EL (cell line): ENCODE measurements at regions not wholly inside any gene's neighbourhood (a gene's known extent, or its start where the extent isn't known, plus 50 kb on each side); places are given as distances from the start of the nearest gene placed in this dataset.
"Not testable (repeated sequence)": the region's sequence is repeated elsewhere in the genome, so short reads cannot be mapped to it uniquely, and the experiment has no call there.

Experiments used
- DNase-seq: peaks from one replicate; pipeline ENCODE4 v3.0.0-alpha.2; 2016

GRCh38 chrX:1140236-1140681 lies 72.2 kb downstream of the CRLF2 start:
- no peak for DNase-seq

GRCh38 chrX:1139185-1139500 lies 73.3 kb downstream of the CRLF2 start:
- DNase-seq, result no peak

- DNase-seq, result no peak
These were observed 73.8 kb downstream of the CRLF2 start for GRCh38 chrX:1138476-1139184.

GRCh38 chrX:1137531-1137930 lies 74.9 kb downstream of the CRLF2 start:
- no peak for DNase-seq

GRCh38 chrX:1136582-1136981 lies 75.9 kb downstream of the CRLF2 start:
- DNase-seq, result not testable (repeated sequence)

GRCh38 chrX:1134976-1135375 lies 77.5 kb downstream of the CRLF2 start:
- DNase-seq, result no peak

GRCh38 chrX:1134156-1134555 lies 78.3 kb downstream of the CRLF2 start:
- DNase-seq, result no peak

- DNase-seq, result no peak
These were observed 85.7 kb downstream of the CRLF2 start for GRCh38 chrX:1126738-1127137.

- no peak for DNase-seq
These were observed 87.9 kb downstream of the CRLF2 start for GRCh38 chrX:1124531-1124930.

GRCh38 chrX:1122851-1123250 lies 89.6 kb downstream of the CRLF2 start:
- not testable (repeated sequence) for DNase-seq

GRCh38 chrX:1119275-1119674 lies 93.2 kb downstream of the CRLF2 start:
- no peak for DNase-seq

GRCh38 chrX:1118572-1119199 lies 93.8 kb downstream of the CRLF2 start:
- DNase-seq, result no peak

- not testable (repeated sequence) for DNase-seq
These were observed 97.0 kb downstream of the CRLF2 start for GRCh38 chrX:1115411-1115810.

GRCh38 chrX:1112321-1112720 lies 100.1 kb downstream of the CRLF2 start:
- no peak for DNase-seq

GRCh38 chrX:1111601-1112300 lies 100.7 kb downstream of the CRLF2 start:
- DNase-seq, result no peak

- DNase-seq, result no peak
These were observed 102.8 kb downstream of the CRLF2 start for GRCh38 chrX:1109580-1110119.

- no peak for DNase-seq
These were observed 103.7 kb downstream of the CRLF2 start for GRCh38 chrX:1108501-1109445.

- no peak for DNase-seq
These were observed 105.8 kb downstream of the CRLF2 start for GRCh38 chrX:1106478-1107210.

- no peak for DNase-seq
These were observed 106.6 kb downstream of the CRLF2 start for GRCh38 chrX:1105671-1106419.

GRCh38 chrX:1105031-1105430 lies 107.4 kb downstream of the CRLF2 start:
- not testable (repeated sequence) for DNase-seq

- no peak for DNase-seq
These were observed 109.1 kb downstream of the CRLF2 start for GRCh38 chrX:1103360-1103759.
